ENCODE measurements at regions not wholly inside any gene's neighbourhood (a gene's known extent, or its start where the extent isn't known, plus 50 kb on each side); places are given as distances from the start of the nearest gene placed in this dataset.

DNA sequence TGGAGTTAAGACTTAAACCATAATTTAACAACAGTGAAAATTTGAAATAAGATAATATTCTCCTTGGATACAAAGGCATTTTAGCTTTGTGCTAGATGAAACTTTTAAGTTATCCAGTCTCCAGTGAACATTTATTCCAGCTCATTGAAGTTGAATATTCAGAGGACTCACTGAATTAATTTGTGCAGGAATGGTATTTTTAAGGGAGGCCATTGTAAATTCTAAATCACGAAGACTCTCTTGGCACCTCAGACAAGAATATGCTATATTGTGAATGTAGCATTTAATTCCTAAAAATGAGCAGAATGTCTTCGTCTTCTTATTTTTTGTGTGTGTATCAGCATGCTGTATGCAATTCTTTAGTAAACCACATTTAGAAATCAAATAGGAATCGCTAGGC, 731.7 kb upstream of the RAB6C start:
- H3F3A ChIP-seq (replicated peaks; ENCODE audit: insufficient read depth), result no peaks in the 10 kb centered on the region
- H2AFZ ChIP-seq (ENCODE audit: low read depth), result no peak overlapping the region
- no peak overlapping the region for H3K4me2 ChIP-seq
- no peaks in the 10 kb centered on the region for H3K9me2 ChIP-seq
- WGBS (ENCODE audit: low lambda C conversion rate), result 15% methylated on average over 3 of the region's 3 CpGs
- CTCF ChIA-PET, result no interaction called here
- H3K79me2 ChIP-seq (ENCODE audit: insufficient read depth), result no peaks in the 10 kb centered on the region
- no peak overlapping the region for H3K4me3 ChIP-seq (ENCODE audit: low read depth in 2 of 2, low read length in 1 of 2)
- H3K27ac ChIP-seq (ENCODE audit: low read depth in 2 of 2, low read length in 1 of 2), result no peak overlapping the region
- TF ChIP-seq, protein P1, sequence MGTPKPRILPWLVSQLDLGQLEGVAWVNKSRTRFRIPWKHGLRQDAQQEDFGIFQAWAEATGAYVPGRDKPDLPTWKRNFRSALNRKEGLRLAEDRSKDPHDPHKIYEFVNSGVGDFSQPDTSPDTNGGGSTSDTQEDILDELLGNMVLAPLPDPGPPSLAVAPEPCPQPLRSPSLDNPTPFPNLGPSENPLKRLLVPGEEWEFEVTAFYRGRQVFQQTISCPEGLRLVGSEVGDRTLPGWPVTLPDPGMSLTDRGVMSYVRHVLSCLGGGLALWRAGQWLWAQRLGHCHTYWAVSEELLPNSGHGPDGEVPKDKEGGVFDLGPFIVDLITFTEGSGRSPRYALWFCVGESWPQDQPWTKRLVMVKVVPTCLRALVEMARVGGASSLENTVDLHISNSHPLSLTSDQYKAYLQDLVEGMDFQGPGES (IDR thresholded peaks at IDR 0.05; ENCODE audit: low read depth, low read length), result no peak
- TF ChIP-seq EZH2phosphoT487 (IDR thresholded peaks at IDR 0.05; ENCODE audit: borderline replicate concordance, low read depth) (no peak), JUND (IDR thresholded peaks at IDR 0.05) (no peak), RAD21 (IDR thresholded peaks at IDR 0.05; ENCODE audit: low read length) (no peak), SMC3 (IDR thresholded peaks at IDR 0.05; ENCODE audit: low read depth, low read length) (no peak), FOXM1 (IDR thresholded peaks at IDR 0.05; ENCODE audit: low read depth) (no peak), POLR2AphosphoS5 (IDR thresholded peaks at IDR 0.05; ENCODE audit: low read depth, low read length) (no peak), RXRA (IDR thresholded peaks at IDR 0.05; ENCODE audit: borderline replicate concordance, low read depth) (no peak), YY1 (IDR thresholded peaks at IDR 0.05; ENCODE audit: low read depth) (no peak), ELF1 (IDR thresholded peaks at IDR 0.05) (no peak), RFX5 (IDR thresholded peaks at IDR 0.05; ENCODE audit: low read length) (no peak), CHD2 (IDR thresholded peaks at IDR 0.05; ENCODE audit: low read length, partially characterized antibody) (no peak), MEF2A (IDR thresholded peaks at IDR 0.05; ENCODE audit: borderline replicate concordance, low read depth) (no peak), NFIC (IDR thresholded peaks at IDR 0.05; ENCODE audit: borderline replicate concordance) (no peak), TAF1 (IDR thresholded peaks at IDR 0.05; ENCODE audit: borderline replicate concordance, low read depth, low read length) (no peak)
- TF ChIP-seq, protein P2, sequence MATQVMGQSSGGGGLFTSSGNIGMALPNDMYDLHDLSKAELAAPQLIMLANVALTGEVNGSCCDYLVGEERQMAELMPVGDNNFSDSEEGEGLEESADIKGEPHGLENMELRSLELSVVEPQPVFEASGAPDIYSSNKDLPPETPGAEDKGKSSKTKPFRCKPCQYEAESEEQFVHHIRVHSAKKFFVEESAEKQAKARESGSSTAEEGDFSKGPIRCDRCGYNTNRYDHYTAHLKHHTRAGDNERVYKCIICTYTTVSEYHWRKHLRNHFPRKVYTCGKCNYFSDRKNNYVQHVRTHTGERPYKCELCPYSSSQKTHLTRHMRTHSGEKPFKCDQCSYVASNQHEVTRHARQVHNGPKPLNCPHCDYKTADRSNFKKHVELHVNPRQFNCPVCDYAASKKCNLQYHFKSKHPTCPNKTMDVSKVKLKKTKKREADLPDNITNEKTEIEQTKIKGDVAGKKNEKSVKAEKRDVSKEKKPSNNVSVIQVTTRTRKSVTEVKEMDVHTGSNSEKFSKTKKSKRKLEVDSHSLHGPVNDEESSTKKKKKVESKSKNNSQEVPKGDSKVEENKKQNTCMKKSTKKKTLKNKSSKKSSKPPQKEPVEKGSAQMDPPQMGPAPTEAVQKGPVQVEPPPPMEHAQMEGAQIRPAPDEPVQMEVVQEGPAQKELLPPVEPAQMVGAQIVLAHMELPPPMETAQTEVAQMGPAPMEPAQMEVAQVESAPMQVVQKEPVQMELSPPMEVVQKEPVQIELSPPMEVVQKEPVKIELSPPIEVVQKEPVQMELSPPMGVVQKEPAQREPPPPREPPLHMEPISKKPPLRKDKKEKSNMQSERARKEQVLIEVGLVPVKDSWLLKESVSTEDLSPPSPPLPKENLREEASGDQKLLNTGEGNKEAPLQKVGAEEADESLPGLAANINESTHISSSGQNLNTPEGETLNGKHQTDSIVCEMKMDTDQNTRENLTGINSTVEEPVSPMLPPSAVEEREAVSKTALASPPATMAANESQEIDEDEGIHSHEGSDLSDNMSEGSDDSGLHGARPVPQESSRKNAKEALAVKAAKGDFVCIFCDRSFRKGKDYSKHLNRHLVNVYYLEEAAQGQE (IDR thresholded peaks at IDR 0.05; ENCODE audit: low read depth, low read length), result no peak
- TF ChIP-seq, protein P3, sequence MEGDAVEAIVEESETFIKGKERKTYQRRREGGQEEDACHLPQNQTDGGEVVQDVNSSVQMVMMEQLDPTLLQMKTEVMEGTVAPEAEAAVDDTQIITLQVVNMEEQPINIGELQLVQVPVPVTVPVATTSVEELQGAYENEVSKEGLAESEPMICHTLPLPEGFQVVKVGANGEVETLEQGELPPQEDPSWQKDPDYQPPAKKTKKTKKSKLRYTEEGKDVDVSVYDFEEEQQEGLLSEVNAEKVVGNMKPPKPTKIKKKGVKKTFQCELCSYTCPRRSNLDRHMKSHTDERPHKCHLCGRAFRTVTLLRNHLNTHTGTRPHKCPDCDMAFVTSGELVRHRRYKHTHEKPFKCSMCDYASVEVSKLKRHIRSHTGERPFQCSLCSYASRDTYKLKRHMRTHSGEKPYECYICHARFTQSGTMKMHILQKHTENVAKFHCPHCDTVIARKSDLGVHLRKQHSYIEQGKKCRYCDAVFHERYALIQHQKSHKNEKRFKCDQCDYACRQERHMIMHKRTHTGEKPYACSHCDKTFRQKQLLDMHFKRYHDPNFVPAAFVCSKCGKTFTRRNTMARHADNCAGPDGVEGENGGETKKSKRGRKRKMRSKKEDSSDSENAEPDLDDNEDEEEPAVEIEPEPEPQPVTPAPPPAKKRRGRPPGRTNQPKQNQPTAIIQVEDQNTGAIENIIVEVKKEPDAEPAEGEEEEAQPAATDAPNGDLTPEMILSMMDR (IDR thresholded peaks at IDR 0.05), result no peak
- TF ChIP-seq, protein P4, sequence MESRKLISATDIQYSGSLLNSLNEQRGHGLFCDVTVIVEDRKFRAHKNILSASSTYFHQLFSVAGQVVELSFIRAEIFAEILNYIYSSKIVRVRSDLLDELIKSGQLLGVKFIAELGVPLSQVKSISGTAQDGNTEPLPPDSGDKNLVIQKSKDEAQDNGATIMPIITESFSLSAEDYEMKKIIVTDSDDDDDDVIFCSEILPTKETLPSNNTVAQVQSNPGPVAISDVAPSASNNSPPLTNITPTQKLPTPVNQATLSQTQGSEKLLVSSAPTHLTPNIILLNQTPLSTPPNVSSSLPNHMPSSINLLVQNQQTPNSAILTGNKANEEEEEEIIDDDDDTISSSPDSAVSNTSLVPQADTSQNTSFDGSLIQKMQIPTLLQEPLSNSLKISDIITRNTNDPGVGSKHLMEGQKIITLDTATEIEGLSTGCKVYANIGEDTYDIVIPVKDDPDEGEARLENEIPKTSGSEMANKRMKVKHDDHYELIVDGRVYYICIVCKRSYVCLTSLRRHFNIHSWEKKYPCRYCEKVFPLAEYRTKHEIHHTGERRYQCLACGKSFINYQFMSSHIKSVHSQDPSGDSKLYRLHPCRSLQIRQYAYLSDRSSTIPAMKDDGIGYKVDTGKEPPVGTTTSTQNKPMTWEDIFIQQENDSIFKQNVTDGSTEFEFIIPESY (IDR thresholded peaks at IDR 0.05; ENCODE audit: borderline replicate concordance, low read depth), result no peak
- TF ChIP-seq, protein P5, sequence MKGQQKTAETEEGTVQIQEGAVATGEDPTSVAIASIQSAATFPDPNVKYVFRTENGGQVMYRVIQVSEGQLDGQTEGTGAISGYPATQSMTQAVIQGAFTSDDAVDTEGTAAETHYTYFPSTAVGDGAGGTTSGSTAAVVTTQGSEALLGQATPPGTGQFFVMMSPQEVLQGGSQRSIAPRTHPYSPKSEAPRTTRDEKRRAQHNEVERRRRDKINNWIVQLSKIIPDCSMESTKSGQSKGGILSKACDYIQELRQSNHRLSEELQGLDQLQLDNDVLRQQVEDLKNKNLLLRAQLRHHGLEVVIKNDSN (IDR thresholded peaks at IDR 0.05; ENCODE audit: borderline replicate concordance, low read depth), result no peak
- no peaks in the 10 kb centered on the region for H3K36me3 ChIP-seq (replicated peaks in 1 of 2; ENCODE audit: control insufficient read depth in 1 of 2, insufficient read depth in 2 of 2, low read length in 1 of 2)
- DNase-seq, result no peak
- peaks cover 0 to 2% of the 10 kb centered on the region in 2 experiments; a peak in 1 of 4 replicates for H3K4me1 ChIP-seq (ENCODE audit: control insufficient read depth in 1 of 2, insufficient read depth in 2 of 2, low read depth in 1 of 2, low read length in 1 of 2)
- H3K27me3 ChIP-seq (ENCODE audit: insufficient read depth), result no peaks in the 10 kb centered on the region
- no peak overlapping the region for H3K9ac ChIP-seq
- POLR2A ChIA-PET, result no interaction called here
- no peaks in the 10 kb centered on the region for H4K20me1 ChIP-seq (ENCODE audit: insufficient read depth)
- no peaks in the 10 kb centered on the region for H3K9me3 ChIP-seq

All from SK-N-SH (cell line).